ENCODE measurements at regions not wholly inside any gene's neighbourhood (a gene's known extent, or its start where the extent isn't known, plus 50 kb on each side); places are given as distances from the start of the nearest gene placed in this dataset.

GRCh38 chr12:125491553-125491952 lies 426.3 kb downstream of the AACS start:
- TF ChIP-seq EZH2phosphoT487 (IDR thresholded peaks at IDR 0.05; ENCODE audit: insufficient read depth, low read depth) (no peak), EZH2 (IDR thresholded peaks at IDR 0.05; ENCODE audit: insufficient read depth, poor library complexity, severe bottlenecking) (no peak)

Data from GM23248 (cell line).